ENCODE measurements at regions not wholly inside any gene's neighbourhood (a gene's known extent, or its start where the extent isn't known, plus 50 kb on each side); places are given as distances from the start of the nearest gene placed in this dataset.
A peak's percentile ranks its signal among the peaks of the same experiment; 100 is the strongest.
"Not testable (repeated sequence)": the region's sequence is repeated elsewhere in the genome, so short reads cannot be mapped to it uniquely, and the experiment has no call there.

GRCh38 chr20:7754102-7754501 is 186.2 kb downstream of the HAO1 start:
- DNase-seq (ENCODE audit: low spot score): no peak
- in situ Hi-C loops (cut with HindIII; ENCODE audit: low sequenced_read_pairs): no loop called here

- no peak for DNase-seq (ENCODE audit: low spot score)
- in situ Hi-C loops (cut with HindIII; ENCODE audit: low sequenced_read_pairs): no loop called here
Observed at GRCh38 chr20:7758406-7758805, 181.9 kb downstream of the HAO1 start.

GRCh38 chr20:7760247-7761031 is 179.8 kb downstream of the HAO1 start:
- in situ Hi-C loops (cut with HindIII; ENCODE audit: low sequenced_read_pairs): no loop called here

GRCh38 chr20:7765221-7765620 is 175.0 kb downstream of the HAO1 start:
- in situ Hi-C loops (cut with HindIII; ENCODE audit: low sequenced_read_pairs): no loop called here
- DNase-seq (ENCODE audit: low spot score): no peak

More at GRCh38 chr20:7760247-7761031, 179.8 kb downstream of the HAO1 start:
- DNase-seq (ENCODE audit: low spot score): no peak

GRCh38 chr20:7770046-7770445 is 170.2 kb downstream of the HAO1 start:
- no peak for DNase-seq (ENCODE audit: low spot score)
- in situ Hi-C loops (cut with HindIII; ENCODE audit: low sequenced_read_pairs): no loop called here

- in situ Hi-C loops (cut with HindIII; ENCODE audit: low sequenced_read_pairs): no loop called here
- no peak for DNase-seq (ENCODE audit: low spot score)
Observed at GRCh38 chr20:7770578-7770977, 169.7 kb downstream of the HAO1 start.

GRCh38 chr20:7772371-7772770 is 167.9 kb downstream of the HAO1 start:
- in situ Hi-C loops (cut with HindIII; ENCODE audit: low sequenced_read_pairs): no loop called here
- no peak for DNase-seq (ENCODE audit: low spot score)

GRCh38 chr20:7773511-7773910 is 166.7 kb downstream of the HAO1 start:
- no peak for DNase-seq (ENCODE audit: low spot score)
- in situ Hi-C loops (cut with HindIII; ENCODE audit: low sequenced_read_pairs): no loop called here

GRCh38 chr20:7775072-7775471 is 165.2 kb downstream of the HAO1 start:
- in situ Hi-C loops (cut with HindIII; ENCODE audit: low sequenced_read_pairs): no loop called here
- DNase-seq (ENCODE audit: low spot score): peak; percentile 77

- in situ Hi-C loops (cut with HindIII; ENCODE audit: low sequenced_read_pairs): no loop called here
- no peak for DNase-seq (ENCODE audit: low spot score)
Observed at GRCh38 chr20:7776148-7776547, 164.1 kb downstream of the HAO1 start.

GRCh38 chr20:7790189-7790588 is 150.1 kb downstream of the HAO1 start:
- in situ Hi-C loops (cut with HindIII; ENCODE audit: low sequenced_read_pairs): loop anchor here (5.0 kb wide), 1 partner anchor 52 kb away; no protein-coding TSS in a partner anchor

GRCh38 chr20:7792150-7792869 is 147.9 kb downstream of the HAO1 start:
- DNase-seq (ENCODE audit: low spot score): no peak
- in situ Hi-C loops (cut with HindIII; ENCODE audit: low sequenced_read_pairs): loop anchor here (5.0 kb wide), 1 partner anchor 50 kb away; no protein-coding TSS in a partner anchor

More at GRCh38 chr20:7790189-7790588, 150.1 kb downstream of the HAO1 start:
- DNase-seq (ENCODE audit: low spot score): peak; percentile 53

- in situ Hi-C loops (cut with HindIII; ENCODE audit: low sequenced_read_pairs): no loop called here
- DNase-seq (ENCODE audit: low spot score): no peak
Observed at GRCh38 chr20:7798176-7798575, 142.1 kb downstream of the HAO1 start.

GRCh38 chr20:7799862-7800261 is 140.4 kb downstream of the HAO1 start:
- DNase-seq (ENCODE audit: low spot score): no peak
- in situ Hi-C loops (cut with HindIII; ENCODE audit: low sequenced_read_pairs): no loop called here

GRCh38 chr20:7803411-7804151 is 136.7 kb downstream of the HAO1 start:
- DNase-seq (ENCODE audit: low spot score); in situ Hi-C loops (cut with HindIII; ENCODE audit: low sequenced_read_pairs): not testable (repeated sequence)

GRCh38 chr20:7806831-7807230 is 133.4 kb downstream of the HAO1 start:
- in situ Hi-C loops (cut with HindIII; ENCODE audit: low sequenced_read_pairs): no loop called here

GRCh38 chr20:7817286-7817685 is 123.0 kb downstream of the HAO1 start:
- in situ Hi-C loops (cut with HindIII; ENCODE audit: low sequenced_read_pairs): no loop called here
- DNase-seq (ENCODE audit: low spot score): no peak

More at GRCh38 chr20:7806831-7807230, 133.4 kb downstream of the HAO1 start:
- DNase-seq (ENCODE audit: low spot score): no peak

GRCh38 chr20:7818477-7818876 is 121.8 kb downstream of the HAO1 start:
- in situ Hi-C loops (cut with HindIII; ENCODE audit: low sequenced_read_pairs): no loop called here
- no peak for DNase-seq (ENCODE audit: low spot score)

GRCh38 chr20:7820897-7821296 is 119.4 kb downstream of the HAO1 start:
- no peak for DNase-seq (ENCODE audit: low spot score)
- in situ Hi-C loops (cut with HindIII; ENCODE audit: low sequenced_read_pairs): no loop called here

GRCh38 chr20:7822772-7823171 is 117.5 kb downstream of the HAO1 start:
- DNase-seq (ENCODE audit: low spot score): no peak
- in situ Hi-C loops (cut with HindIII; ENCODE audit: low sequenced_read_pairs): no loop called here
